ENCODE measurements at regions not wholly inside any gene's neighbourhood (a gene's known extent, or its start where the extent isn't known, plus 50 kb on each side); places are given as distances from the start of the nearest gene placed in this dataset.

- TF ChIP-seq ZNF318 (IDR thresholded peaks at IDR 0.05; ENCODE audit: borderline replicate concordance in 1 of 2, low read depth in 1 of 2) (no peak), ERF (CRISPR knock-in tag; IDR thresholded peaks at IDR 0.05) (no peak), CBX1 (IDR thresholded peaks at IDR 0.05; ENCODE audit: low read depth) (no peak), CCNT2 (IDR thresholded peaks at IDR 0.05; ENCODE audit: borderline replicate concordance, extremely low read depth, insufficient read length, low read depth, low read length) (peak; percentile 31), HNRNPUL1 (IDR thresholded peaks at IDR 0.05; ENCODE audit: low read length) (no peak), CBFA2T3 (IDR thresholded peaks at IDR 0.05) (peak; percentile 87), FOS (IDR thresholded peaks at IDR 0.05; ENCODE audit: extremely low read depth, insufficient read length) (no peak), RFX1 (IDR thresholded peaks at IDR 0.05) (peak; percentile 21; the same call in 1 of the 2 replicates), CEBPB (tag; IDR thresholded peaks at IDR 0.05) (no peak), GMEB1 (CRISPR knock-in tag; IDR thresholded peaks at IDR 0.05) (no peak), ESRRB (CRISPR knock-in tag; IDR thresholded peaks at IDR 0.05; ENCODE audit: borderline replicate concordance) (no peak), SMAD4 (CRISPR knock-in tag; conservative IDR thresholded peaks at IDR 0.05) (no peak), IRF9 (tag; IDR thresholded peaks at IDR 0.05) (no peak), ZNF830 (CRISPR knock-in tag; IDR thresholded peaks at IDR 0.05) (no peak), ZNF644 (tag; IDR thresholded peaks at IDR 0.05; ENCODE audit: low read depth) (no peak), NR3C1 (CRISPR knock-in tag; IDR thresholded peaks at IDR 0.05) (no peak), ZNF175 (CRISPR knock-in tag; IDR thresholded peaks at IDR 0.05; ENCODE audit: low read depth) (no peak), NONO (IDR thresholded peaks at IDR 0.05; ENCODE audit: low read depth in 2 of 2, low read length in 1 of 2) (no peak), CREBBP (IDR thresholded peaks at IDR 0.05; ENCODE audit: low read depth, low read length) (no peak), NFIC (IDR thresholded peaks at IDR 0.05) (peak; percentile 33; the same call in 1 of the 2 replicates)
Measured at GRCh38 chr3:132926098-132926497, 112.1 kb upstream of the TMEM108 start (continued).
